Colonic mucosa (tissue), 4 donors: ENCODE measurements at regions not wholly inside any gene's neighbourhood (a gene's known extent, or its start where the extent isn't known, plus 50 kb on each side); places are given as distances from the start of the nearest gene placed in this dataset.

Experiments used
- DNase-seq: peaks from one replicate; pipeline ENCODE4 v3.0.0-alpha.2; 2020
- H3K27ac ChIP-seq: fragments of 200-600 bp; one replicate; pipeline ENCODE4 v1.8.0; 2021
- H3K27me3 ChIP-seq: fragments of 200-600 bp; one replicate; pipeline ENCODE4 v1.8.0; 2021
- H3K36me3 ChIP-seq: fragments of 200-600 bp; one replicate; pipeline ENCODE4 v1.8.0; 2021
- H3K4me1 ChIP-seq: fragments of 200-600 bp; one replicate; pipeline ENCODE4 v1.8.0; 2021; ENCODE audit warnings: mild to moderate bottlenecking
- H3K4me3 ChIP-seq: fragments of 200-600 bp; one replicate; pipeline ENCODE4 v1.8.0; 2021
- H3K9ac ChIP-seq, 2 donors: one replicate each; pipeline ENCODE4 v1.7.0; 2013; ENCODE audit warnings: control low read depth in 2 of 2, low read depth in 2 of 2, low read length in 2 of 2
- H3K9me3 ChIP-seq: fragments of 200-600 bp; one replicate; pipeline ENCODE4 v1.8.0; 2021
- CTCF ChIP-seq: fragments of 200-600 bp; IDR thresholded peaks from one replicate; pipeline ENCODE4 v1.8.0; 2022; ENCODE audit warnings: antibody characterized with exemption, mild to moderate bottlenecking
- intact Hi-C: fragments of 100-400 bp; cut with DNase I; formaldehyde crosslinking; loops from one replicate; pipeline ENCODE4 v1.14.1; 2022
- donor health status: healthy.
- donor health status: DM: no; HTN: no; CAD: no.
- donor health status: DM: no; HTN: no; CAD: no.

GRCh38 chr9:86763791-86764190 is 183.5 kb downstream of the GAS1 start:
- H3K27me3 ChIP-seq = no peaks in the 10 kb centered on the region
- no peak overlapping the region for H3K27ac ChIP-seq
- H3K36me3 ChIP-seq = no peaks in the 10 kb centered on the region
- H3K4me1 ChIP-seq = no peaks in the 10 kb centered on the region
- no peak overlapping the region for H3K4me3 ChIP-seq
- no peak overlapping the region for H3K9ac ChIP-seq
- intact Hi-C loops = no loop called here
- DNase-seq = no peak
- no peaks in the 10 kb centered on the region for H3K9me3 ChIP-seq
- TF ChIP-seq CTCF = no peak

- no peak for TF ChIP-seq CTCF
- H3K4me3 ChIP-seq = no peak overlapping the region
- H3K9me3 ChIP-seq = no peaks in the 10 kb centered on the region
- no peak overlapping the region for H3K9ac ChIP-seq
- no peaks in the 10 kb centered on the region for H3K27me3 ChIP-seq
- intact Hi-C loops = no loop called here
- no peak overlapping the region for H3K27ac ChIP-seq
- H3K36me3 ChIP-seq = no peaks in the 10 kb centered on the region
- H3K4me1 ChIP-seq = no peaks in the 10 kb centered on the region
- no peak for DNase-seq
These were observed 190.0 kb downstream of the GAS1 start for GRCh38 chr9:86757382-86757720.

GRCh38 chr9:86756576-86757381 is 190.5 kb downstream of the GAS1 start:
- TF ChIP-seq CTCF = no peak
- H3K9ac ChIP-seq = no peak overlapping the region
- DNase-seq = no peak
- no peaks in the 10 kb centered on the region for H3K4me1 ChIP-seq
- H3K4me3 ChIP-seq = no peak overlapping the region
- H3K27ac ChIP-seq = no peak overlapping the region
- intact Hi-C loops = no loop called here
- no peaks in the 10 kb centered on the region for H3K36me3 ChIP-seq
- no peaks in the 10 kb centered on the region for H3K9me3 ChIP-seq
- H3K27me3 ChIP-seq = no peaks in the 10 kb centered on the region

- TF ChIP-seq CTCF = no peak
- Histone ChIP-seq H3K4me3 (no peak overlapping the region), H3K9ac (no peak overlapping the region), H3K36me3 (no peaks in the 10 kb centered on the region), H3K4me1 (no peaks in the 10 kb centered on the region), H3K27ac (no peak overlapping the region), H3K27me3 (no peaks in the 10 kb centered on the region), H3K9me3 (no peaks in the 10 kb centered on the region)
- no peak for DNase-seq
- intact Hi-C loops = no loop called here
These were observed 191.8 kb downstream of the GAS1 start for GRCh38 chr9:86755561-86755941.

- Histone ChIP-seq H3K9ac (no peak overlapping the region), H3K27ac (no peak overlapping the region), H3K27me3 (no peaks in the 10 kb centered on the region), H3K9me3 (no peaks in the 10 kb centered on the region), H3K4me1 (no peaks in the 10 kb centered on the region), H3K36me3 (no peaks in the 10 kb centered on the region), H3K4me3 (no peak overlapping the region)
- intact Hi-C loops = no loop called here
- TF ChIP-seq CTCF = no peak
- no peak for DNase-seq
These were observed 192.4 kb downstream of the GAS1 start for GRCh38 chr9:86754581-86755560.
